GM13976 (cell line): ENCODE measurements at regions not wholly inside any gene's neighbourhood (a gene's known extent, or its start where the extent isn't known, plus 50 kb on each side); places are given as distances from the start of the nearest gene placed in this dataset.
A peak's percentile ranks its signal among the peaks of the same experiment; 100 is the strongest.
"Not testable (repeated sequence)": the region's sequence is repeated elsewhere in the genome, so short reads cannot be mapped to it uniquely, and the experiment has no call there.

Experiments
- DNase-seq: peaks from one replicate; pipeline ENCODE4 v3.0.0; 2012; ENCODE audit warnings: low spot score
- CTCF ChIP-seq: IDR thresholded peaks from 2 replicates; pipeline ENCODE4 v1.5.1; 2012; ENCODE audit warnings: borderline replicate concordance, mild to moderate bottlenecking; ENCODE audit not compliant: insufficient read depth; ENCODE audit errors: extremely low read depth, missing control alignments, control extremely low read depth
- in situ Hi-C: fragments of 300-500 bp; cut with MboI; formaldehyde crosslinking; loops from one replicate; pipeline ENCODE4 v1.12.0; 2022; ENCODE audit warnings: low sequenced_read_pairs, mixed read lengths, inconsistent platforms; ENCODE audit not compliant: unreplicated experiment

GRCh38 chr22:22059291-22060002, 76.9 kb upstream of the TOP3B start:
- in situ Hi-C loops: no loop called here
- no peak for DNase-seq

GRCh38 chr22:22058633-22059290, 76.2 kb upstream of the TOP3B start:
- TF ChIP-seq CTCF: no peak
- DNase-seq: peak; percentile 53
- in situ Hi-C loops: no loop called here

More at GRCh38 chr22:22059291-22060002, 76.9 kb upstream of the TOP3B start:
- TF ChIP-seq CTCF: no peak

- no peak for TF ChIP-seq CTCF
- DNase-seq: no peak
- in situ Hi-C loops: no loop called here
Observed at GRCh38 chr22:22057617-22058378, 75.2 kb upstream of the TOP3B start.

GRCh38 chr22:22056809-22057594, 74.4 kb upstream of the TOP3B start:
- in situ Hi-C loops, DNase-seq: not testable (repeated sequence)

- DNase-seq, in situ Hi-C loops: not testable (repeated sequence)
Observed at GRCh38 chr22:22052548-22053139, 70.1 kb upstream of the TOP3B start.

- in situ Hi-C loops, DNase-seq: not testable (repeated sequence)
Observed at GRCh38 chr22:22051032-22051431, 68.4 kb upstream of the TOP3B start.

- in situ Hi-C loops: no loop called here
- DNase-seq: no peak
- TF ChIP-seq CTCF: no peak
Observed at GRCh38 chr22:22050141-22050775, 67.7 kb upstream of the TOP3B start.
